Keratinocyte (primary cell): ENCODE measurements at regions not wholly inside any gene's neighbourhood (a gene's known extent, or its start where the extent isn't known, plus 50 kb on each side); places are given as distances from the start of the nearest gene placed in this dataset.

Experiments
- DNase-seq: peaks from one replicate; pipeline ENCODE4 v3.0.0-alpha.2; 2011; ENCODE audit warnings: low read depth, missing footprints, low spot score
- FAIRE-seq: peaks from 2 replicates; lab custom pipeline; 2011; peaks lifted over from hg19 to GRCh38; lab: Jason Lieb, UNC
- H2AFZ ChIP-seq: 2 replicates; pipeline ENCODE4 v1.6.0; 2012; ENCODE audit warnings: low read length, control low read depth, inconsistent platforms; ENCODE audit not compliant: control insufficient read depth
- H3K27ac ChIP-seq: 2 replicates; pipeline ENCODE4 v1.5.1; 2011; ENCODE audit warnings: low read length; ENCODE audit not compliant: control insufficient read depth, insufficient read depth
- H3K27me3 ChIP-seq: 3 replicates; pipeline ENCODE4 v1.6.0; 2011; ENCODE audit warnings: low read length; ENCODE audit not compliant: control insufficient read depth, insufficient read depth; ENCODE audit errors: extremely low read depth
- H3K36me3 ChIP-seq, 2 experiments: 2 replicates in 1 of 2; 3 replicates in 1 of 2; pipeline ENCODE4 v1.5.1; 2011; ENCODE audit warnings: low read length in 2 of 2, mild to moderate bottlenecking in 1 of 2; ENCODE audit not compliant: control insufficient read depth in 2 of 2, insufficient read depth in 2 of 2; ENCODE audit errors: extremely low read depth in 1 of 2
- H3K4me1 ChIP-seq: 3 replicates; pipeline ENCODE4 v1.5.1; 2011; ENCODE audit warnings: low read length; ENCODE audit not compliant: control insufficient read depth, insufficient read depth; ENCODE audit errors: extremely low read depth
- H3K4me2 ChIP-seq: 3 replicates; pipeline ENCODE4 v1.6.0; 2011; ENCODE audit warnings: low read depth, low read length; ENCODE audit not compliant: control insufficient read depth, insufficient read depth; ENCODE audit errors: extremely low read depth
- H3K4me3 ChIP-seq, 3 experiments: fragments of 200-600 bp in 1 of 3; sonication (generic) in 1 of 3; 2 replicates in 2 of 3; 3 replicates in 1 of 3; pipeline ENCODE4 v1.5.1; 2011 to 2016; ENCODE audit warnings: low read length in 3 of 3, mild to moderate bottlenecking in 3 of 3, control low read depth in 2 of 3, inconsistent platforms in 1 of 3, low read depth in 1 of 3, mixed read lengths in 1 of 3, mixed run types in 1 of 3, moderate library complexity in 1 of 3; ENCODE audit not compliant: control insufficient read depth in 2 of 3, insufficient read depth in 2 of 3; ENCODE audit errors: extremely low read depth in 1 of 3
- H3K79me2 ChIP-seq: 2 replicates; pipeline ENCODE4 v1.6.0; 2012; ENCODE audit warnings: low read length; ENCODE audit not compliant: control insufficient read depth, insufficient read depth
- H3K9ac ChIP-seq: 3 replicates; pipeline ENCODE4 v1.6.0; 2011; ENCODE audit warnings: low read length; ENCODE audit not compliant: control insufficient read depth, insufficient read depth; ENCODE audit errors: extremely low read depth
- H3K9me1 ChIP-seq: 3 replicates; pipeline ENCODE4 v1.6.0; 2011; ENCODE audit warnings: low read length; ENCODE audit not compliant: control insufficient read depth, insufficient read depth; ENCODE audit errors: extremely low read depth
- H3K9me3 ChIP-seq: 2 replicates; pipeline ENCODE4 v1.5.1; 2012; ENCODE audit warnings: low read depth, low read length; ENCODE audit not compliant: control insufficient read depth
- H4K20me1 ChIP-seq: 3 replicates; pipeline ENCODE4 v1.6.0; 2011; ENCODE audit warnings: low read length; ENCODE audit not compliant: control insufficient read depth, insufficient read depth; ENCODE audit errors: extremely low read depth
- EZH2 ChIP-seq: IDR thresholded peaks from one replicate; pipeline ENCODE4 v1.6.1; 2012; ENCODE audit warnings: inconsistent platforms, mild to moderate bottlenecking, low read length, moderate library complexity
- dilution Hi-C: fragments of 300-500 bp; cut with MboI; formaldehyde crosslinking; loops from one replicate; pipeline ENCODE4 v1.7.0; 2020; ENCODE audit warnings: low sequenced_read_pairs; ENCODE audit not compliant: extremely low pct_ligation_motif_present
- TF ChIP-seq, protein P1 (sequence below), 3 experiments: IDR thresholded peaks in 1 of 3; conservative IDR thresholded peaks in 1 of 3; optimal IDR thresholded peaks in 1 of 3; 2 replicates in 2 of 3; 3 replicates in 1 of 3; pipeline versions ENCODE3 to v1.5.1; 2011; ENCODE audit warnings: low read length in 3 of 3, mild to moderate bottlenecking in 3 of 3, moderate library complexity in 2 of 3, control low read depth in 1 of 3, inconsistent platforms in 1 of 3; ENCODE audit not compliant: insufficient read depth in 2 of 3; ENCODE audit errors: extremely low read depth in 1 of 3

DNA sequence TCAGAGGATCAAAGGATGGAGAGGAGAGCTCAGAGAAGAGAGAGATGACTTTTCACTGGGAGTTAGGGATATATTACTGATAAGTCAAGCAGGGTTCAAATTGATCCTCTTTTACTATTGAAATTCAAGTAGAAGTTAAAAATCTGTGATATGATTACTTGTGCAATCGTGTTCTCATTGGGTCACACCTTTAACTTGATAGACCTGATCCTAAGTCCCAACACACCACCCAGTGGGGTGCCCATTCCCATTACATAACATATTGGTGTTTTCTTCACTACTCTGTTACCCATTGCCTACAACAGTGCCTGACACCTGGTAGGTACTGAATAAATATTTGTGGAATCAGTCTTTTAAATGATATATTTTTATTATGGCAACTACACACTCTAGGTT is 66.4 kb upstream of the PICALM start:
- no peaks in the 10 kb centered on the region for H3K27me3 ChIP-seq
- H3K4me2 ChIP-seq: no peak overlapping the region
- no peaks in the 10 kb centered on the region for H3K9me3 ChIP-seq
- H3K9ac ChIP-seq: no peak overlapping the region
- no peaks in the 10 kb centered on the region for H3K36me3 ChIP-seq
- H2AFZ ChIP-seq: no peak overlapping the region
- no peaks in the 10 kb centered on the region for H3K9me1 ChIP-seq
- no peak overlapping the region for H3K27ac ChIP-seq
- H3K4me1 ChIP-seq: no peaks in the 10 kb centered on the region
- H3K4me3 ChIP-seq: no peak overlapping the region
- TF ChIP-seq, protein P1, sequence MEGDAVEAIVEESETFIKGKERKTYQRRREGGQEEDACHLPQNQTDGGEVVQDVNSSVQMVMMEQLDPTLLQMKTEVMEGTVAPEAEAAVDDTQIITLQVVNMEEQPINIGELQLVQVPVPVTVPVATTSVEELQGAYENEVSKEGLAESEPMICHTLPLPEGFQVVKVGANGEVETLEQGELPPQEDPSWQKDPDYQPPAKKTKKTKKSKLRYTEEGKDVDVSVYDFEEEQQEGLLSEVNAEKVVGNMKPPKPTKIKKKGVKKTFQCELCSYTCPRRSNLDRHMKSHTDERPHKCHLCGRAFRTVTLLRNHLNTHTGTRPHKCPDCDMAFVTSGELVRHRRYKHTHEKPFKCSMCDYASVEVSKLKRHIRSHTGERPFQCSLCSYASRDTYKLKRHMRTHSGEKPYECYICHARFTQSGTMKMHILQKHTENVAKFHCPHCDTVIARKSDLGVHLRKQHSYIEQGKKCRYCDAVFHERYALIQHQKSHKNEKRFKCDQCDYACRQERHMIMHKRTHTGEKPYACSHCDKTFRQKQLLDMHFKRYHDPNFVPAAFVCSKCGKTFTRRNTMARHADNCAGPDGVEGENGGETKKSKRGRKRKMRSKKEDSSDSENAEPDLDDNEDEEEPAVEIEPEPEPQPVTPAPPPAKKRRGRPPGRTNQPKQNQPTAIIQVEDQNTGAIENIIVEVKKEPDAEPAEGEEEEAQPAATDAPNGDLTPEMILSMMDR (optimal IDR thresholded peaks at IDR 0.05 in 1 of 3, IDR thresholded peaks at IDR 0.05 in 1 of 3, conservative IDR thresholded peaks at IDR 0.05 in 1 of 3; ENCODE audit: extremely low read depth in 1 of 3, insufficient read depth in 2 of 3, low read length in 3 of 3): no peak
- TF ChIP-seq EZH2: no peak
- no peaks in the 10 kb centered on the region for H4K20me1 ChIP-seq
- FAIRE-seq: no peak
- no peaks in the 10 kb centered on the region for H3K79me2 ChIP-seq
- DNase-seq: no peak
- dilution Hi-C loops: no loop called here

- dilution Hi-C loops: no loop called here
- H3K27ac ChIP-seq: no peak overlapping the region
- H3K79me2 ChIP-seq: no peaks in the 10 kb centered on the region
- no peaks in the 10 kb centered on the region for H4K20me1 ChIP-seq
- no peaks in the 10 kb centered on the region for H3K36me3 ChIP-seq
- DNase-seq: no peak
- no peak overlapping the region for H3K4me2 ChIP-seq
- H3K4me1 ChIP-seq: no peaks in the 10 kb centered on the region
- no peak overlapping the region for H2AFZ ChIP-seq
- FAIRE-seq: no peak
- H3K9me3 ChIP-seq: no peaks in the 10 kb centered on the region
- no peaks in the 10 kb centered on the region for H3K9me1 ChIP-seq
- no peak for TF ChIP-seq EZH2
- TF ChIP-seq, protein P1 (optimal IDR thresholded peaks at IDR 0.05 in 1 of 3, IDR thresholded peaks at IDR 0.05 in 1 of 3, conservative IDR thresholded peaks at IDR 0.05 in 1 of 3; ENCODE audit: extremely low read depth in 1 of 3, insufficient read depth in 2 of 3, low read length in 3 of 3): no peak
- H3K4me3 ChIP-seq: no peak overlapping the region
- no peak overlapping the region for H3K9ac ChIP-seq
- H3K27me3 ChIP-seq: no peaks in the 10 kb centered on the region
Observed at GRCh38 chr11:86134580-86135318, 65.9 kb upstream of the PICALM start.
